Glutamatergic neuron (in vitro differentiated cells): ENCODE measurements at regions not wholly inside any gene's neighbourhood (a gene's known extent, or its start where the extent isn't known, plus 50 kb on each side); places are given as distances from the start of the nearest gene placed in this dataset.

Experiments
- DNase-seq: peaks from one replicate; pipeline ENCODE4 v3.0.0; 2022
- H3K27ac Mint-ChIP-seq: one replicate; pipeline ENCODE4 v1.8.0; 2020; ENCODE audit warnings: mild to moderate bottlenecking, mixed read lengths, inconsistent platforms; ENCODE audit not compliant: unreplicated experiment
- H3K27me3 Mint-ChIP-seq: one replicate; pipeline ENCODE4 v1.8.0; 2020; ENCODE audit warnings: mild to moderate bottlenecking, moderate library complexity, mixed read lengths, inconsistent platforms; ENCODE audit not compliant: unreplicated experiment
- H3K36me3 Mint-ChIP-seq: one replicate; pipeline ENCODE4 v1.8.0; 2020; ENCODE audit warnings: mild to moderate bottlenecking, mixed read lengths, inconsistent platforms; ENCODE audit not compliant: unreplicated experiment
- H3K4me1 Mint-ChIP-seq: one replicate; pipeline ENCODE4 v1.8.0; 2020; ENCODE audit warnings: mild to moderate bottlenecking, low read depth, mixed read lengths, inconsistent platforms; ENCODE audit not compliant: unreplicated experiment
- H3K4me3 Mint-ChIP-seq: one replicate; pipeline ENCODE4 v1.8.0; 2020; ENCODE audit warnings: mild to moderate bottlenecking, mixed read lengths, inconsistent platforms; ENCODE audit not compliant: unreplicated experiment
- H3K9me3 Mint-ChIP-seq: one replicate; pipeline ENCODE4 v1.8.0; 2020; ENCODE audit warnings: mild to moderate bottlenecking, moderate library complexity, mixed read lengths, inconsistent platforms; ENCODE audit not compliant: unreplicated experiment
- TF ChIP-seq, protein P1 (sequence below): fragments of 200-600 bp; sonication (generic); IDR thresholded peaks from one replicate; pipeline ENCODE4 v1.5.0; 2021; ENCODE audit not compliant: partially characterized antibody, unreplicated experiment

DNA sequence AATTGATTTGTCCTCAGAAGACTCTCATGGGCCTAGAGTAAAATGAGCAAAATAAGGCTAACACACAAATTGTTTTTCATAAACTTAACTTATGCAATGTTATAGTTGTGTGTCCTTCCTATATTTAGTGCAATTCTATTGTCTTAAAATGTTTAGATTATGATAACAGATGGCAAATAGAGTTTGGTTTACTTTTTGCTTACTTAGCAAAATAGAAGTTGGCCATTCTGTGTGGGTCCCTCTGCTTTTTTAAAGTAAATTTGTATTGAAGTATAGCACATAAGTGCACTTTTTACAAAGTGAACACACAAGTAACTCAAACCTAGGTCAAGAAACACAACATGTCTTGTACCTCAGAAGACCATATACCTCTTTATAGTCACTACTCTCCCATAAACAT is 150.6 kb upstream of the RARB start:
- Mint-ChIP-seq H3K4me1 (no peaks in the 10 kb centered on the region), H3K27me3 (no peaks in the 10 kb centered on the region), H3K27ac (no peak overlapping the region), H3K4me3 (no peak overlapping the region), H3K9me3 (peaks cover 2% of the 10 kb centered on the region), H3K36me3 (no peaks in the 10 kb centered on the region)
- TF ChIP-seq, protein P1, sequence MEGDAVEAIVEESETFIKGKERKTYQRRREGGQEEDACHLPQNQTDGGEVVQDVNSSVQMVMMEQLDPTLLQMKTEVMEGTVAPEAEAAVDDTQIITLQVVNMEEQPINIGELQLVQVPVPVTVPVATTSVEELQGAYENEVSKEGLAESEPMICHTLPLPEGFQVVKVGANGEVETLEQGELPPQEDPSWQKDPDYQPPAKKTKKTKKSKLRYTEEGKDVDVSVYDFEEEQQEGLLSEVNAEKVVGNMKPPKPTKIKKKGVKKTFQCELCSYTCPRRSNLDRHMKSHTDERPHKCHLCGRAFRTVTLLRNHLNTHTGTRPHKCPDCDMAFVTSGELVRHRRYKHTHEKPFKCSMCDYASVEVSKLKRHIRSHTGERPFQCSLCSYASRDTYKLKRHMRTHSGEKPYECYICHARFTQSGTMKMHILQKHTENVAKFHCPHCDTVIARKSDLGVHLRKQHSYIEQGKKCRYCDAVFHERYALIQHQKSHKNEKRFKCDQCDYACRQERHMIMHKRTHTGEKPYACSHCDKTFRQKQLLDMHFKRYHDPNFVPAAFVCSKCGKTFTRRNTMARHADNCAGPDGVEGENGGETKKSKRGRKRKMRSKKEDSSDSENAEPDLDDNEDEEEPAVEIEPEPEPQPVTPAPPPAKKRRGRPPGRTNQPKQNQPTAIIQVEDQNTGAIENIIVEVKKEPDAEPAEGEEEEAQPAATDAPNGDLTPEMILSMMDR: no peak
- DNase-seq: no peak

DNA sequence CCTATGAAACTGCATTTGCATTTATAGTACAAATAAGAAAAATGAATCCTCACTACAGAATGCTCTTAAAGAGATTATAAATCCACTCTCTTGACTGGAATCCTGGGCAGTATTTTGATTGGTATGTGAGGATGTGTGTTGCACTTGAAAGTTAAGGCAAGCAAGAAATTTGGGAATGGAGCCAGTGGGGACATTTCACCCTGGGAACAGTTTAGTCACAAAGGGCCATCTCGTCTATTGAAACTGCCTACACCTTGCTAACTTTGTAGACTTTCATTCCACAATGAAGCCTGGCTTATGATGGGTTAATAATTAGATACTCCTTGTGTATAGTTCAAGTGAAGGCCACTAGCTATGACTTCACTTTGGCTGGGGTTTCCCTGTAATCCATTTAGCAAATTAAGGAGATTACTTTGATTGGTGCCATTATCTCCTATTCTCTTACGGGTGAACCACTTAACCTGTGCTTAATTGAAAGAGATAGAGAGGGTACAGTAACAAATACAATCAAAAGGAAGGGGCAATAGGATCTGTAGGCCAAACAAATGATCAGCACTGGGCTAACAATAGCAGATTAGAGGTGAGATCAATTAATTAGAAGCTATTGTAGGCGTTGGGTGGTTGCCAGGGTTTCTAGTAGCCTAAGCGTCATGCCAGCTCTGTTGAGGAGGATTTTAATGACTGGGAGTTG is 146.9 kb upstream of the RARB start:
- no peaks in the 10 kb centered on the region for H3K36me3 Mint-ChIP-seq
- H3K27me3 Mint-ChIP-seq: no peaks in the 10 kb centered on the region
- peaks cover 2% of the 10 kb centered on the region for H3K9me3 Mint-ChIP-seq
- no peak overlapping the region for H3K27ac Mint-ChIP-seq
- H3K4me1 Mint-ChIP-seq: no peaks in the 10 kb centered on the region
- no peak overlapping the region for H3K4me3 Mint-ChIP-seq
- TF ChIP-seq, protein P1: no peak
- DNase-seq: no peak

DNA sequence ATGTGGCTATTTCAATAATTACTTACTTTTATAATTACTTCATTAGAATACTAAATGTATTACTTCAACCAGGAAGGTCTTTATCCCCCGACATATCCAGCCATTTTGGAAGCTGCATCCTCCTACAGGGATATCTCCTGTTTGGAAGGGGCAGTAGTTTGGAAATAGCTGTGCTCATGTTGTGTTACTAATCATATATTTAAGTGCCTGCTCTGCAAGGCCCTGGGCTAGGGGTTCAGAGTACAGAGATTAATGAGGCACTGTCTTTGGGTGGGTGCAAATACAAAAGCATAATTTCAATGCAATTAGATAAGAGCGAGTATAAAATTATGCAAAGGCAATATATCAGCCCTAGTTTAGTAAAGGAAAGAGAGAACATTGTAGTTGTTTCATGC is 146.3 kb upstream of the RARB start:
- DNase-seq: no peak
- Mint-ChIP-seq H3K27me3 (no peaks in the 10 kb centered on the region), H3K9me3 (peaks cover 2% of the 10 kb centered on the region), H3K4me3 (no peak overlapping the region), H3K4me1 (no peaks in the 10 kb centered on the region), H3K27ac (no peak overlapping the region), H3K36me3 (no peaks in the 10 kb centered on the region)
- TF ChIP-seq, protein P1: no peak

DNA sequence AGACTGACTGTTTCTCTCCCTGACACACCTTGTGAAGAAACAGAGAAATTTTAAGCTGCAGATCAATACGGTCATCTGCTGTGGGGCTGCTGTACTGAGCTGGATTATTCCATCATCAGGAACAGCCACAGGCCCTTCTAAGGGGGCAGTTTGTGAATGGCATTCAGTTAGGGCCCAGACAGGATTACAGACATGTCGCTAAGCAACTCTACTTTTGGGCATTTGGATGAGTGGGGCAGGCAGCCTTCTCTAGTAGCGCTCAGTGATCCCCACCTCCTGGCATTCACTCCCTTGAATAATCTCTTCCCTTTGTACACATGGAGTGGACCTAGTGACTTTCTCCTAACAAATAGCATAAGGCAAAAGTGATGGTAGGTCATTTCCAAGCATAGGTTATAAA is 144.4 kb upstream of the RARB start:
- no peaks in the 10 kb centered on the region for H3K36me3 Mint-ChIP-seq
- TF ChIP-seq, protein P1: no peak
- no peak for DNase-seq
- no peak overlapping the region for H3K4me3 Mint-ChIP-seq
- no peak overlapping the region for H3K27ac Mint-ChIP-seq
- no peaks in the 10 kb centered on the region for H3K4me1 Mint-ChIP-seq
- no peaks in the 10 kb centered on the region for H3K27me3 Mint-ChIP-seq
- H3K9me3 Mint-ChIP-seq: peaks cover 2% of the 10 kb centered on the region

DNA sequence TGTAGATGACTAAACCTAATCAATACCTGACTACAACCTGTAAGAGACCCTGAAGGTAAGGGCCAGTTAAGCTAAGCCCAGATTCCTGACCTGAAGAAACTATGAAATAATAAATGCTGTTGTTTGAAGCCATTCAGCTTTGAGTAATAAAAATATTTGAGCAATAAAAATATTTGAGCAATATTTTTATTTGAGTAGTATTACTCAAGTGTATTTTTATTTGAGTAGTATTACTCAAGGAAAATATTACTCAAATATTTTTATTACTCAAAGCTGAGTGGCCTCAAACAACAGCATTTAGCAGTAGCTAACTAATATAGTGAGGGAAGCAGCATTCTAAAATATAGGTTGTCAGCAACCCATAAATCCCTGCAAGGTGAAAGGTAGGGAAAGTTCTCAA is 143.8 kb upstream of the RARB start:
- H3K36me3 Mint-ChIP-seq: no peaks in the 10 kb centered on the region
- no peak overlapping the region for H3K4me3 Mint-ChIP-seq
- H3K27me3 Mint-ChIP-seq: no peaks in the 10 kb centered on the region
- TF ChIP-seq, protein P1: no peak
- H3K9me3 Mint-ChIP-seq: peaks cover 2% of the 10 kb centered on the region
- H3K4me1 Mint-ChIP-seq: no peaks in the 10 kb centered on the region
- no peak overlapping the region for H3K27ac Mint-ChIP-seq
- DNase-seq: no peak
